NCI-H1694 (cell line): ENCODE measurements at regions not wholly inside any gene's neighbourhood (a gene's known extent, or its start where the extent isn't known, plus 50 kb on each side); places are given as distances from the start of the nearest gene placed in this dataset.

Experiments
- DNase-seq: peaks from one replicate; lab custom pipeline; 2025; lab: John Stamatoyannopoulos, UW

- no peak for DNase-seq
Measured at GRCh38 chr22:44402196-44403111, 89.7 kb upstream of the SHISAL1 start.

- DNase-seq: no peak
Measured at GRCh38 chr22:44401783-44402110, 89.0 kb upstream of the SHISAL1 start.

- DNase-seq: no peak
Measured at GRCh38 chr22:44400763-44401060, 88.0 kb upstream of the SHISAL1 start.

GRCh38 chr22:44399906-44400762, 87.4 kb upstream of the SHISAL1 start:
- DNase-seq: no peak

- DNase-seq: no peak
Measured at GRCh38 chr22:44398856-44399837, 86.4 kb upstream of the SHISAL1 start.

DNA sequence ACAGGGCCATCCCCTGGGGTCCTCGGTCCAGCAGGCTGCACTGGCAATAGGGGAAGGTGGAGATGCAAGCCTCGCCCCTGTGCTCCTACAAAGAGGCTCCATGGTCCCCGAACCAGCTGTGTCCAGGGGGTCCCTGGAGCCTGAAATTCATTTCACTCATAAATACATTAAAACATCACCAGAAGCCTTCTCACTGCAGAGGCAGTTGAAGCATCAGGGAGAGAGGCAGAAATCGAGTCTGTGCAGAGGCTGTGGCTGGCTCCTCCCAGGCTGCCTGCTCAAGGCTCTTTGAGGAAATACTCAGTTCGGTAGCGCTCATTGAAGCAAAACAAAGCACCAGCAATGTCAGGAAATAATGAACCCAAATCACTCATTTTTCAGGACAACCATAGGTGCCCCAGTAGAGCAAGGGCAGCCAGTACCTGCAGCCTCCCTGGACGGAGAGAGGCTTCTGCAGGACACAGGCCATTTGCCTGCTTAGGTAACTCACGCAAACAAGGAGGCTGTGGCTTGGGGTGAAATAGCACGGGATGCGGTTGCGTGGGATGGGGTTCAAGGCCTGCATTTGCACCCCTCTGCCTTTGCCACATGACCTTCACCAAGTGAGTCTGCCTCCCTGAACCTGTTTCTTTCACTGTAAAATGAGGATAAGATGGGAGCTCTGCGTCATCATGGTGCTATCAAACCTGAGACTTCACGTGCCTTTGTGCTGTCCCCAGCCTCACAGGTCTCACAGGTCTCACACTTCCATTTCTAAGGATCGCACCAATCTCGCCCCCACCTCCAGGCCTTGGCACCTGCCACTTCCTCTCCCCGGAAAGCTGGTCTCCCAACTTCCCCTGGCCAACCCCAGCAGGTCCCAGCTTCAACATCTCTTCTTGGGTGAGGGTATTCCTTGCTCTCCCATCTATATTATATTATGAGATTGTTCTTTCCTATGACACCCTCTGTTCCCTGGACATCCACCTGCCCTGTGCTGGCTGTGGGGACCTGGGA, 84.3 kb upstream of the SHISAL1 start:
- DNase-seq: no peak

DNA sequence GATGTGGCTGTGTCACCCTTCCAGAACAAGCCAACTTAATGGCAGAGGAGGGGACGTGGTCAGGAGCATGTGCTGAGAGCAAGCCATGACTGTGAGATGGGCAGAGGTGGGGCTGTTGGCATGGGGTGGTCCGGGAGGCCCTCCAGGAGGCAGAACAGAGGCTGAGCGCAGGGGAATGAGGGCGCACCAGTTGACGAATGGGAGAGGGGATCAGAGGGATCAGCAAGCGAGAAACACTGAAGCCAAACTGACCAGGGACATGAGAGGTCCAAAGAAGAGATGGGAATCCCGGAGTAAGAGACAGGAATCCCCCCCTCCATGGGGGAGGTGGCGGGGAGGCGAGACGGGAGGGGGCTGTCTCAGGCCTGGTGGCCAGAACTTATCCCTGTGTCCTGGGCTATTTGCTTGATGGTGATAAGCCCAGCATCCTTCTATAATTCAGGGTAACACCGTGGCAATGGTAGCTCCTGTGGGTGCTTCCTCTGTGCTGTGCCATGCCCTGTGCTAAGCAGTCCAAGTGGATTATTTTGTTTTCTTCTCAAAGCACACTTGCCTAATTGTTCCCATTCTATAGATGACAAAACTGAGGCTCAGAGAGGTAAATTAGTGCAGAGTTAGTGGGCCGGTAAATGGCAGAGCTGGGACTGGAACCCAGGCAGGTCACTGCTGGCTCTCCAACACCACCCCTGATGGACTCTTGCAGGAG, 83.4 kb upstream of the SHISAL1 start:
- no peak for DNase-seq

DNA sequence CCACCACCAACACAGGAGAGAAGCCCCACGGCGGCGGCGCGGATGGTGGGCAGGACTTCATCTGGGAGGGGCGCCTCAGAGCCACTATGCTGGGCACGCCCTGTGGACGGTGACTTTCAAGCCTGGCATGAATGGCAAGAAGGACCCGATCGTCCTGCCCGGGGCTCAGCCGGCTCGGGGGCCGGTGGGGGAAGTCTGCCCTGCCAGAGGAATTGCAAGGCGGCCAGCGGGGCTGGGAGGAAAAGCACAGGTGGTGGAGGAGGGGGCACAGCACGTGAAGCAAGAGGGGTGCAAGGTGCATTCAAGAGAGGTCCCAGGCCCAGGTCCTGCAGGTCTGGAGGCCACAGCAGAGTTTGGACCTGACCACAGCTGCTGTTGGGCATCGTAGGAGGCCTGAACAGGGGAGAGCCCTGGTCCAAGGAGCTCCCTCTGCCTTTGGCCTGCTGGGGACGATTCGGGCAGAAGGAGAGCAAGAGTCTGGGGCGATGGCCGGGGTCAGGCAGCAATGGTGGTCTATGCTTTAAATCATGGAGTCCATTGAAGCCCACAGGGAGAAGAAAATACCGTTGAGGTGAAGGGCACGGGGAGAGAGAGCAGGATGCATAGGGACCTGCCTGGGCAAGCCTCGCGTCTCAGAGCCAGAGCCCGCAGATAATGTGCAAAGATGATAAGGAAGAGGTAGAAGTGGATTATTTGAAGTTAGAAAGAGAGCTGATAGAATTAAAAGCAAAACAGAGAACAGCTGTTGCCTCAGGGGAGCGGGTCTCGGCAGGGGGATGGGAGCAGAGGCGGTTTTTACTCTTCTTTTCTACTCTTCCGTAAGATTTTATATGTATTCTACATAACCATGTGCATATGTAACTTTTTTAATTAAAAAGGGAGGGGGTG, 82.6 kb upstream of the SHISAL1 start:
- no peak for DNase-seq

DNA sequence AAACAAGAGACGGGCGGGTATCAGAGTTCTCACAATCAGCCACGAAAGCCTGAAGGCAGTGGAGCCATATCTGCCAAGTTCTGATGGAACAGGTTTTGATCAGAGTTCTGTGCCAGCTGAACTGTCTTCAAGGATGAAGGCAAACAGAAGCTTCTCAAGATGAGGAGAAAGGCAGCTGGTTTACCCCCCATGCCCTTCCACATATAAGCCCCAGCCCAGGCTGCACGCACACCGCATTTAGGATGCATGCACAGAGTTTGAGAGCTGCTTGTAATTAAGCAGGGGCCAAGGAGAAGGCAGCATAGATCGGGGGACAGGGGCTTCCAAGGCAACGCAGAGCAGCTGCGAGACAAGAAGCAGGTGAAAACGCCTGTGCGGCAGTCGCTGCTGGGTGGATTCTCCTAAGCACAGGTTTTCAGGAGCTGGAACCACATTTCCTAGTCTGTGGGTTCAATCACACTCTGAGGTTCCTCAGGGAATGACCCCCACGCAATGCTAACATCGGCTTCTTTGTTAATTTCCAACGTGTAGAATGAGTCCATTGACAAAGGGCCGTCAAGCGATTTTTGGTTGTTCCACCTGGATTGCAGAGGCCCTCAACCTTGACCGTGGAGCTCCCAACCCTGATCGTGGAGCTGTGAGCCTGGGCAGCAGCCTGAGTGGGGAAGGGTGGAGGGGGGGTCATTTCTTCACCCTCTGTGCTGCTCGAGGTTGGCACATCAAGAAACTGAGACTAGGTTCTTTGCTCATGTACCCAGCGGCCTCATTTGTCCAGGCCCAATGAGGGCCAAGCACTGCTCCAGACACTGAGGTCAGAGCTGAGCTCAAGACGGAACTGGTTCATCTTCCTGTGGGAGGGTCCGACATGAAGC, 81.7 kb upstream of the SHISAL1 start:
- DNase-seq: no peak

GRCh38 chr22:44393066-44393465, 80.3 kb upstream of the SHISAL1 start:
- no peak for DNase-seq

GRCh38 chr22:44392446-44392921, 79.7 kb upstream of the SHISAL1 start:
- no peak for DNase-seq

DNA sequence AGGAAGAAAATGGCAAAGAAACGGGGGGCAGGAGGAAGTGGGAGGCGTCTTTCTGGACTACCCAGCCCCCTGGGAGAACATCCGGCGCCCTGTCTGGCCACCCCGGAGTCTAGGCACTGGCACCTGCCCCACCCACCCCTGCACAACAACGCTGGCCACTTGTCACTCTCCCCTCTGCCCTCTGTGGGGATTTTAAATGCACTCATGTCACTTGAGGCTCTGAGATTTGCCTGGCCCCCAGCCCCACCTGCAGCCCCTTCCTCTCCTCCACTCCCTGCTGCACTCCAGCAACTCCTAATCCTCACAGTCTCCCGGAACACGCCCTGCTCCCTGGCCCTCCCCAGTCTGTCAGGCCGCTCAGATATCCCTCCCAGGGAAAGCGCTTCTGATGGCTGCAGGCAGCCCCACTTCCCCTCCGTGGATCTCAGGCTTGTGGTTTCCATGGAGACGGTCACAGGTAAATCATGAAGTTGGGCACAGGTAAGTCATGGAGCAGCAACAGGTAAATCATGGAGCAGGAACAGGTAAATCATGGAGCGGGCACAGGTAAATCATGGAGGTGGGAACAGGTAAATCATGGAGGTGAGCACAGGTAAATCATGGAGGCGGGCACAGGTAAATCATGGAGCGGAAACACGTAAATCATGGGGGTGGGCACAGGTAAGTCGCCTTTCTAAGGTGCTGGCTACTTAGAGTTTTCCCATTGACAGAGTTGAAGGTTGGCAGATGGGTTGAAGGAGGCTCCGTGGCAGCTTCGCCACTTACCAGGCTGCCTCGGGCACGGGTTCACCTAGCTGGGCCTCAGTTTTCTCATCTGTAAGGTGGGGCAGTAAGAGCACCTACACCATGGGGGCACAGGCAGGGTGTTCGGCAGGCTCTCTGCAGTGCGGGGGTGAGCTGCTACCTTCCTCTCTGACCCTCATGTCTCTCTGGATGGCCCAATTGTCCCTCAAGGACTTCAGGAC, 79.0 kb upstream of the SHISAL1 start:
- no peak for DNase-seq

GRCh38 chr22:44391015-44391414, 78.3 kb upstream of the SHISAL1 start:
- DNase-seq: no peak

DNA sequence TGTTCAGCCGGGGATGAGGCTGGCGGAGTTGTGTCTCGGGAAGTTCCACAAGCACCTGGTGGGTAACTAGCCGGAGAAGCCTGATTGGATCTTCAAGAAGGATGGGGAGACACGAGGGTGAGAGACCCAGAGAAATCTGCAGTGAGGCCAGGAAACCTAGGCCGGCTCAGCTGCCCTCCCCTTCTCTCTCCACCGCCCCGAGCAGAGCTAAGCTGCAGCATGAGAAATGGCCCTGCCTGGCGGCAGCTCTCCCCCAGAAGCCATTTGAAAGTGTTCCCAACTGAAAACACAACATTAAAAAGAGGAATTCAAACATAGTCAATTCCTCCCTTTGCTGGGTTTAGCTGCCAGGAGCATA, 77.8 kb upstream of the SHISAL1 start:
- DNase-seq: no peak

GRCh38 chr22:44389926-44390612, 77.3 kb upstream of the SHISAL1 start:
- no peak for DNase-seq

DNA sequence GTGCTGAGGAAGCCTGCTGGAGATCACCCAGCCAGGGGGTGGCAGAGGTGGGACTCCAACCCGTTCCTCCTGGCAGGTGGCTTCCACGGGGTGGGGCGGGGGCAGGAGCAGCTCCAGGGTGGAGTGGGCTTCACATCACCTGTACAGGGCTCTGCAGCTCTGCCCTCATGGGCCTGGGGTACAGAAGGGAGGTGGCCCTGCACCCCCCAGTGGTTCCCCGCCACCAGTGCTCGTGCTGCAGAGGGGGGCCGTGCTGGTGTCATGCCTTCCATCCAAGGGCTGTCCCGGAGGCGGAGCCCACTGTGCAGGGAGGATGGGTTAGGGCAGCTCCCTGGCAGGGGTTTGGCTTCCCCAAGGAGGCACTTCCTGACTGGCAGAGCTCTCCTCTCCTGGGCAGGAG, 76.4 kb upstream of the SHISAL1 start:
- no peak for DNase-seq
